ENCODE measurements at regions not wholly inside any gene's neighbourhood (a gene's known extent, or its start where the extent isn't known, plus 50 kb on each side); places are given as distances from the start of the nearest gene placed in this dataset.

DNA sequence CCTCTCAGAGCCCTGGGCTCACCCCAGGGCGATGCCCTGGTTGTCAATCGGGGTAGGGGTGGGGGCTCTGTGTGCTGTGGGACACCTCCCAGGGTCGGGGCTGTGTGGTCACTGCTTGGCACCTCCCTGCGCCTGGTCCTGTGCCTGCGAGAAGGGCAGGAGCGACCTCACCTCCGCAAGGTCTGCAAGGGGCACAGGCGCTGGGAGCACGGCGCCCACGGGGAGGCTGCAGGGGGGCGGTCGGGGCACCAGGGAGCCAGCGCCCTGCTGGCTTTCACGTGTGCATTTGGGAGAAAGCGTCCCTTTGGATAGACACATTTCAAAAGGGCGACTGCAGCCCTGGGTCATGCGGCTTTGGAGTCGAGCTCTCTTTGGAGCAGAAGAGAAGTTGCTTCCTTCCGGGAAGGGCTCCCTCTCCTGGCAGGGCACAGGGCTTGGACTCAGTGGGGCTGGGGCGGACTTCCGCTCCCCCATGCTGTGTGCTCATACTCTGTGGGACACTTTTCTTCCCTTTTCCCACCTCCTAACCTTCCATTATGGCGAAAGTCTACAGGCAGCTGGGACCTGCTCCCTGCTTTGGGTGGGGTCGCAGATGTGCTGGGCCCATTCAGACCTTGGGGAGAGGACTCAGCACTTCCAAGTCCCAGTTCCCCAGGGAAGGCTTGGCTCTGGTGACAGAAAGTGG, 52.9 kb upstream of the SLC28A3 start:
- H3K36me3 ChIP-seq (ENCODE audit: insufficient read depth, low read length): no peaks in the 10 kb centered on the region
- intact Hi-C loops (cut with micrococcal nuclease): loop anchor here (10.0 kb wide), 1 partner anchor 1511 kb away; no protein-coding TSS in a partner anchor
- Mint-ChIP-seq H3K9me3 (no peaks in the 10 kb centered on the region), H3K4me3 (no peak overlapping the region), H3K4me1 (no peaks in the 10 kb centered on the region), H3K27me3 (peaks cover 0 to 6% of the 10 kb centered on the region in 2 donors), H3K36me3 (no peaks in the 10 kb centered on the region), H3K27ac (no peak overlapping the region)
- no peaks in the 10 kb centered on the region for H3K4me1 ChIP-seq (ENCODE audit: insufficient read depth, low read length)
- no peak overlapping the region for H3K4me3 ChIP-seq (ENCODE audit: low read length in 2 of 2)
- POLR2A ChIA-PET (ENCODE audit: partially characterized antibody): no interaction called here
- H3K9me3 ChIP-seq (ENCODE audit: control insufficient read depth in 1 of 2, low read length in 2 of 2): no peaks in the 10 kb centered on the region
- no peak for DNase-seq
- H3K27me3 ChIP-seq (ENCODE audit: insufficient read depth, low read length): no peaks in the 10 kb centered on the region
- no peak overlapping the region for H3K27ac ChIP-seq (ENCODE audit: low read depth, low read length)
- CTCF ChIA-PET (ENCODE audit: partially characterized antibody): interaction anchor here (1.3 kb wide), 1 partner anchor 1216 kb away, joined by 3 read pairs; no protein-coding TSS in a partner anchor

DNA sequence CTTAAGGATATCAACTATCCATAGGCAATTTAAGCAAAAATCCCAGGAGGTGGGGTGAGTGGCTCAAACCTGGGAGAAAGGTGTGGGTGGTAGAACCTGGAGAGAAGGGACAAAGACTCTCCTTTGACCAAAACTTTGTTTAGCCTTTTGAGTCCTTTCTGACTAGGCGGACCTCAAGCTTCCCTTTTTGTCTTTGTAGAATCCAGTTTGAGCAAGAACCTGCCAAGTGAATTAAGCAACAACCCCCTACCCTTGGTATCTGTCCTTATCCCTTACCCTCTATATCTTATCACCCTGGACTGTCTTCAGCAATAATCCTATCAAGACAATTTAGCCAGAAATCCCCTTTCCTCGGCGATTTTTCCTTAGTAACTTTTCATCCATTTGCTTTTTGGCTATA, 53.5 kb upstream of the SLC28A3 start:
- H3K27ac Mint-ChIP-seq: no peak overlapping the region
- Histone ChIP-seq H3K36me3 (ENCODE audit: insufficient read depth, low read length) (no peaks in the 10 kb centered on the region), H3K4me1 (ENCODE audit: insufficient read depth, low read length) (no peaks in the 10 kb centered on the region), H3K4me3 (ENCODE audit: low read length in 2 of 2) (no peak overlapping the region), H3K27ac (ENCODE audit: low read depth, low read length) (no peak overlapping the region), H3K27me3 (ENCODE audit: insufficient read depth, low read length) (no peaks in the 10 kb centered on the region), H3K9me3 (ENCODE audit: control insufficient read depth in 1 of 2, low read length in 2 of 2) (no peaks in the 10 kb centered on the region)
- POLR2A ChIA-PET (ENCODE audit: partially characterized antibody): no interaction called here
- CTCF ChIA-PET (ENCODE audit: partially characterized antibody): no interaction called here
- no peaks in the 10 kb centered on the region for H3K4me1 Mint-ChIP-seq
- H3K36me3 Mint-ChIP-seq: no peaks in the 10 kb centered on the region
- H3K4me3 Mint-ChIP-seq: no peak overlapping the region
- DNase-seq: no peak
- intact Hi-C loops (cut with micrococcal nuclease): loop anchor here (10.0 kb wide), 1 partner anchor 1511 kb away; no protein-coding TSS in a partner anchor
- no peaks in the 10 kb centered on the region for H3K9me3 Mint-ChIP-seq
- peaks cover 0 to 6% of the 10 kb centered on the region in 2 donors for H3K27me3 Mint-ChIP-seq

DNA sequence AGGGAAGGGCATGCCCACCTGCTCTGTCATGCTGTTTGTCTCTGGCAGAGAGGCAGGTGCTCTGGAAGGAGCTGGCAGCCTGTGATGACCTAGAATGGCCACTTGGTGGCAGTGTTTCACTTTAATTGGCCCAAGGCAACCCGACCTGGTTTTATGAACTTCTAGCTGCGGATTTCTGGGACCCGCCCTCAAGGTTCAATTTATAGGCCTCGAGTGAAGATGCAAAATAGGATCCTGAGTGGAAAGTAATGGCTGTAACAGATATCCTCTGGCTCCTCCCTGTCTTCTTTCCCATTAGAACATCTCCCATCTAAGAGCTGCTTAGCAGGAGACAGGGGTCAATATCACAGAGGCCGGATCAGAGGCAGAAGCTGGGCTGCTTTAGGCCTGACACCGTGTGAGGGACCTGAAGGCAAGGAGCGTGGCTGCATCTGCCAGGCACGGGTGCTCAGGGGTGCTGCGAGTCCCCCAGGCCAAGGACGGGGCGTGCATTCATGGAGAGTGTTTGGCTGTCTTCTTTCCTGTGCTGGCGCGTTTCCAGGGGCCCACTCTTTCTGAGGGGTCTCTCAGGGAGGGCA, 56.7 kb upstream of the SLC28A3 start:
- Histone ChIP-seq H3K27me3 (ENCODE audit: insufficient read depth, low read length) (no peaks in the 10 kb centered on the region), H3K9me3 (ENCODE audit: control insufficient read depth in 1 of 2, low read length in 2 of 2) (no peaks in the 10 kb centered on the region), H3K27ac (ENCODE audit: low read depth, low read length) (no peak overlapping the region), H3K4me1 (ENCODE audit: insufficient read depth, low read length) (no peaks in the 10 kb centered on the region), H3K4me3 (ENCODE audit: low read length in 2 of 2) (no peak overlapping the region), H3K36me3 (ENCODE audit: insufficient read depth, low read length) (no peaks in the 10 kb centered on the region)
- ChIA-PET POLR2A (ENCODE audit: partially characterized antibody) (no interaction called here), CTCF (ENCODE audit: partially characterized antibody) (interaction anchor here (0.7 to 4.8 kb wide), 15 partner anchors 8 to 1213 kb away, joined by 3 to 56 read pairs (median 5); no protein-coding TSS in a partner anchor)
- Mint-ChIP-seq H3K27me3 (peaks cover 0 to 4% of the 10 kb centered on the region in 2 donors), H3K9me3 (no peaks in the 10 kb centered on the region), H3K4me3 (no peak overlapping the region), H3K36me3 (no peaks in the 10 kb centered on the region), H3K4me1 (no peaks in the 10 kb centered on the region), H3K27ac (peak overlapping the region in 1 of 7 donors; percentile 8)
- DNase-seq: peak; percentile 49 to 61 (median 53)
- intact Hi-C loops (cut with micrococcal nuclease): loop anchor here (1.0 to 10.0 kb wide), 2 partner anchors 1213 to 1508 kb away; no protein-coding TSS in a partner anchor

DNA sequence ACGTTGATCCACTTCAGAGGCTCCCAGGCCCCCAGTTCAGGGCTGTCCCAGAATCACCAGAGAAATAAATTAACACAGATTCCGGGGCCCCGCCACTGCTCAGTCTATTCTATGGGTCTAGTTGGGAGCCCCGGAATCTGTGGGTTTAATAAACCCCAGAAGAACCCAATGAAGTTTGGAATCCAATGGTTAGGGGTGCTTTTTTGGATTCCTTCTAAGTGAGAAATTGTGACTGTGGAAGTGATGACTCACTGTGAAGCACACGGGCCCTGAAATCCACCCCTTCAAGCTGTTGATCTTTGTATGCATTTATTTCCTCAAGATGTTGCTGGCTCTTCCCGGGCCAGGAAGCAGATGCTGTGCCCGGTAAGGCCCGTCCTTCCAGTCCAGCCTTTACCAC, 57.3 kb upstream of the SLC28A3 start:
- Mint-ChIP-seq H3K4me1 (no peaks in the 10 kb centered on the region), H3K27me3 (peaks cover 0 to 2% of the 10 kb centered on the region in 2 donors), H3K27ac (no peak overlapping the region), H3K4me3 (no peak overlapping the region), H3K9me3 (no peaks in the 10 kb centered on the region), H3K36me3 (no peaks in the 10 kb centered on the region)
- Histone ChIP-seq H3K4me1 (ENCODE audit: insufficient read depth, low read length) (no peaks in the 10 kb centered on the region), H3K4me3 (ENCODE audit: low read length in 2 of 2) (no peak overlapping the region), H3K9me3 (ENCODE audit: control insufficient read depth in 1 of 2, low read length in 2 of 2) (no peaks in the 10 kb centered on the region), H3K27ac (ENCODE audit: low read depth, low read length) (no peak overlapping the region), H3K27me3 (ENCODE audit: insufficient read depth, low read length) (no peaks in the 10 kb centered on the region), H3K36me3 (ENCODE audit: insufficient read depth, low read length) (no peaks in the 10 kb centered on the region)
- intact Hi-C loops (cut with micrococcal nuclease): loop anchor here (1.0 to 10.0 kb wide), 2 partner anchors 1212 to 1507 kb away; no protein-coding TSS in a partner anchor
- ChIA-PET POLR2A (ENCODE audit: partially characterized antibody) (no interaction called here), CTCF (ENCODE audit: partially characterized antibody) (interaction anchor here (0.9 to 4.8 kb wide), 6 partner anchors 8 to 1213 kb away, joined by 3 to 56 read pairs (median 9); no protein-coding TSS in a partner anchor)
- peak in 1 of 5 donors; percentile 5 for DNase-seq

DNA sequence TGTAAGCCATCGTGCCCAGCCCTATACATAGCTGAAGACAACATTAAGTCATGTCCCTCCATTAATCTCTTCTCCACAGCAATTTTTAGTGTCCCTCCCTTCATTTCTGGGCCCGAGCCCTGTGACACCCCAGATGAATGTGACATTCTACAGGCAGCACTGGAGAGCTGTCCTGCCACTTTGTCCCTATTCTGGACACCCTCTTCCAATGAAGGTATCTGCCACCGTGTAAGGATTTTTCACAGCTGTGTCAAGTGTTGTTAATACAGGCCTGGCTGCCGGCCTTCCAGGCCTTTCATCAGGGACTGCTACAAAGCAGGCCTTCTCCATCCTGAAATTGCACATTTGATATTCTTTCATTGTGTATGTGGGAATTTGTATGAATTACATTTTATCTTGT, 62.0 kb upstream of the SLC28A3 start:
- H3K9me3 ChIP-seq (ENCODE audit: control insufficient read depth in 1 of 2, low read length in 2 of 2): no peaks in the 10 kb centered on the region
- Mint-ChIP-seq H3K27me3 (no peaks in the 10 kb centered on the region), H3K4me1 (peaks cover 0 to 1% (median 0%) of the 10 kb centered on the region in 4 donors), H3K36me3 (no peaks in the 10 kb centered on the region), H3K27ac (no peak overlapping the region), H3K4me3 (no peak overlapping the region), H3K9me3 (no peaks in the 10 kb centered on the region)
- no peak for DNase-seq
- no peak overlapping the region for H3K27ac ChIP-seq (ENCODE audit: low read depth, low read length)
- intact Hi-C loops (cut with micrococcal nuclease): no loop called here
- ChIA-PET CTCF (ENCODE audit: partially characterized antibody) (no interaction called here), POLR2A (ENCODE audit: partially characterized antibody) (no interaction called here)
- no peaks in the 10 kb centered on the region for H3K27me3 ChIP-seq (ENCODE audit: insufficient read depth, low read length)
- H3K4me3 ChIP-seq (ENCODE audit: low read length in 2 of 2): no peak overlapping the region
- H3K4me1 ChIP-seq (ENCODE audit: insufficient read depth, low read length): no peaks in the 10 kb centered on the region
- no peaks in the 10 kb centered on the region for H3K36me3 ChIP-seq (ENCODE audit: insufficient read depth, low read length)

DNA sequence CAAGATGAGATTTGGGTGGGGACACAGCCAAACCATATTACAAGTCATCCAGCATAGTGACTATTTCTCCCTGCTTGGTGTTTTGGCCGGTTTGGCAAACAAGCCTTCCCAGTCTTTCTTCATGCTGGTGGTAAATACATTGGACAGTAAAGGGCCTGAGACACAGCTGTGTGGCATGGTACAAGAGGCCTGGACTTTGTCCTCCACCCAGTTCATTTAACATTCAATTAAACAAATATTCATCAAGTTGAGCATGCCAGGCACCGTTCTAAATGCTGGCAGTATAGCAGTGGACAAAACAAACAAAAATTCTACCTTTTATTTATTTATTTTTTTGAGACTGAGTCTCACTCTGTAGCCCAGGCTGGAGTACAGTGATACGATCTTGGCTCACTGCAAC, 62.7 kb upstream of the SLC28A3 start:
- intact Hi-C loops (cut with micrococcal nuclease): no loop called here
- H3K36me3 Mint-ChIP-seq: no peaks in the 10 kb centered on the region
- Histone ChIP-seq H3K4me1 (ENCODE audit: insufficient read depth, low read length) (no peaks in the 10 kb centered on the region), H3K27ac (ENCODE audit: low read depth, low read length) (no peak overlapping the region), H3K36me3 (ENCODE audit: insufficient read depth, low read length) (no peaks in the 10 kb centered on the region), H3K27me3 (ENCODE audit: insufficient read depth, low read length) (no peaks in the 10 kb centered on the region), H3K9me3 (ENCODE audit: control insufficient read depth in 1 of 2, low read length in 2 of 2) (no peaks in the 10 kb centered on the region), H3K4me3 (ENCODE audit: low read length in 2 of 2) (no peak overlapping the region)
- no peaks in the 10 kb centered on the region for H3K27me3 Mint-ChIP-seq
- H3K9me3 Mint-ChIP-seq: no peaks in the 10 kb centered on the region
- no peak for DNase-seq
- ChIA-PET POLR2A (ENCODE audit: partially characterized antibody) (no interaction called here), CTCF (ENCODE audit: partially characterized antibody) (interaction anchor here (1.5 kb wide), 1 partner anchor 8 kb away, joined by 3 read pairs; no protein-coding TSS in a partner anchor)
- no peak overlapping the region for H3K4me3 Mint-ChIP-seq
- H3K4me1 Mint-ChIP-seq: peaks cover 0 to 1% (median 0%) of the 10 kb centered on the region in 4 donors
- H3K27ac Mint-ChIP-seq: no peak overlapping the region

DNA sequence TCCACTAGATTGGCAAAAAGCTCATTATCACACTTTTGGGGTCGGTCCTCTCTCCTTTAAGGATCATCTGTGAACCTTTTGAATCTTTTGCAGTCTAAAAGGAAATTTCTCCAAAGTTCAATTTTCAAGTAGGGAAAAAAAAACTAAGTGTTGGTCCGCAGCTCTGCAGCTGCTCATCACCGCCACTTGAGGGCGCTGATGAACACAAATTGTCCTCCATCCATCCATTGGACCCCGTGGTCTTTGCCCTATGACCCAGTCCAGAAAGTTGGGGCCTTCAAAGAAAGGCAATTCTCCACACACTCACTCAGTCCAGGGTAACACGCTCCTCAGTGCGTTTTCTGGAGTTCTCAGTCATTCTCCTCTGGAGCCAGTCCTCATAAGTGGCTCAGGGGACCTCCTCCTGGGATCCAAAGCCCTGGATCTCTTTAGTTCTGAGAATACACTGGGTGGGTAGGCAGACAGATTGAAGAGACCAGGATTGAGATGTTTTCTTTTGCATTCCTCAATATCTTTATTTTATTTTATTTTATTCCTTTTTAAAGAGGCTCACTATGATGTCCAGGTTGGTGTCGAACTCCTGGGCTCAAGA, 63.6 kb upstream of the SLC28A3 start:
- ChIA-PET POLR2A (ENCODE audit: partially characterized antibody) (no interaction called here), CTCF (ENCODE audit: partially characterized antibody) (interaction anchor here (1.5 kb wide), 2 partner anchors 9 to 1294 kb away, joined by 3 read pairs; no protein-coding TSS in a partner anchor)
- Histone ChIP-seq H3K4me1 (ENCODE audit: insufficient read depth, low read length) (no peaks in the 10 kb centered on the region), H3K4me3 (ENCODE audit: low read length in 2 of 2) (no peak overlapping the region), H3K36me3 (ENCODE audit: insufficient read depth, low read length) (no peaks in the 10 kb centered on the region), H3K27ac (ENCODE audit: low read depth, low read length) (no peak overlapping the region), H3K27me3 (ENCODE audit: insufficient read depth, low read length) (no peaks in the 10 kb centered on the region), H3K9me3 (ENCODE audit: control insufficient read depth in 1 of 2, low read length in 2 of 2) (no peaks in the 10 kb centered on the region)
- Mint-ChIP-seq H3K27me3 (no peaks in the 10 kb centered on the region), H3K9me3 (no peaks in the 10 kb centered on the region), H3K36me3 (no peaks in the 10 kb centered on the region), H3K27ac (no peak overlapping the region), H3K4me1 (peaks cover 0 to 1% (median 0%) of the 10 kb centered on the region in 4 donors), H3K4me3 (no peak overlapping the region)
- intact Hi-C loops (cut with micrococcal nuclease): no loop called here
- no peak for DNase-seq
